Caco-2 (cell line): ENCODE measurements at regions not wholly inside any gene's neighbourhood (a gene's known extent, or its start where the extent isn't known, plus 50 kb on each side); places are given as distances from the start of the nearest gene placed in this dataset.

ENCODE experiments used
- BruUV-seq: library from RNA; stranded (reverse); fragments of 400-500 nt; replicated peaks from 2 replicates; lab custom pipeline; 2021; lab: Mats Ljungman, UMichigan
- CTCF ChIA-PET: fragments of 300-600 bp; sonication (Branson Sonifier 250); formaldehyde crosslinking; loops from one replicate; lab custom pipeline; 2022; ENCODE audit warnings: antibody characterized with exemption; lab: Charles Lee
- POLR2A ChIA-PET: fragments of 300-600 bp; sonication (Branson Sonifier 250); formaldehyde crosslinking; loops from one replicate; lab custom pipeline; 2022; ENCODE audit warnings: antibody characterized with exemption; lab: Charles Lee
- DNase-seq, 2 experiments: peaks; one replicate each; pipeline versions ENCODE4 v3.0.0 to v3.0.0-alpha.2; 2020 to 2022
- H3K27me3 ChIP-seq: replicated peaks from 2 replicates; pipeline ENCODE4 v1.6.0; 2011; ENCODE audit warnings: low read length; ENCODE audit not compliant: control insufficient read depth, insufficient read depth
- H3K36me3 ChIP-seq: 2 replicates; pipeline ENCODE4 v1.5.1; 2011; ENCODE audit warnings: low read length; ENCODE audit not compliant: control insufficient read depth, insufficient read depth
- H3K4me1 ChIP-seq: fragments of 250-450 bp; sonication (Bioruptor Pico); 2 replicates; pipeline ENCODE4 v1.5.1; 2020; ENCODE audit warnings: mild to moderate bottlenecking
- H3K4me3 ChIP-seq: 2 replicates; pipeline ENCODE4 v1.5.1; 2011; ENCODE audit warnings: low read depth, mild to moderate bottlenecking, control low read depth, low read length
- H3K9me3 ChIP-seq: fragments of 250-450 bp; sonication (Bioruptor Pico); 2 replicates; pipeline ENCODE4 v1.5.1; 2020; ENCODE audit warnings: mild to moderate bottlenecking, moderate library complexity
- H3K27ac Mint-ChIP-seq: one replicate; pipeline ENCODE4 v1.8.0; 2022; ENCODE audit warnings: mixed read lengths; ENCODE audit not compliant: unreplicated experiment
- H3K27me3 Mint-ChIP-seq: one replicate; pipeline ENCODE4 v1.8.0; 2022; ENCODE audit warnings: mixed read lengths; ENCODE audit not compliant: insufficient read depth, unreplicated experiment
- H3K36me3 Mint-ChIP-seq: one replicate; pipeline ENCODE4 v1.8.0; 2022; ENCODE audit warnings: mild to moderate bottlenecking, mixed read lengths; ENCODE audit not compliant: insufficient read depth, unreplicated experiment
- H3K4me1 Mint-ChIP-seq: one replicate; pipeline ENCODE4 v1.8.0; 2022; ENCODE audit warnings: low read depth, mixed read lengths; ENCODE audit not compliant: unreplicated experiment
- H3K4me3 Mint-ChIP-seq: one replicate; pipeline ENCODE4 v1.8.0; 2022; ENCODE audit warnings: mild to moderate bottlenecking, moderate library complexity, mixed read lengths; ENCODE audit not compliant: unreplicated experiment
- H3K9me3 Mint-ChIP-seq: one replicate; pipeline ENCODE4 v1.8.0; 2022; ENCODE audit warnings: mixed read lengths; ENCODE audit not compliant: unreplicated experiment
- CTCF ChIP-seq, 2 experiments: fragments of 200-600 bp in 1 of 2; IDR thresholded peaks; 1 replicate in 1 of 2; 2 replicates in 1 of 2; pipeline versions ENCODE4 v1.5.1 to v1.8.0; 2011 to 2022; ENCODE audit warnings: antibody characterized with exemption in 1 of 2, control low read depth in 1 of 2, inconsistent platforms in 1 of 2, low read depth in 1 of 2, low read length in 1 of 2, mild to moderate bottlenecking in 1 of 2, moderate library complexity in 1 of 2; ENCODE audit not compliant: insufficient read depth in 1 of 2, severe bottlenecking in 1 of 2, unreplicated experiment in 1 of 2
- intact Hi-C: fragments of 100-400 bp; cut with micrococcal nuclease; formaldehyde crosslinking; loops from one replicate; pipeline ENCODE4 v1.10.0; 2022; ENCODE audit not compliant: unreplicated experiment

- DNase-seq: no peak
- TF ChIP-seq CTCF (IDR thresholded peaks at IDR 0.05; ENCODE audit: insufficient read depth in 1 of 2, low read depth in 1 of 2, low read length in 1 of 2, severe bottlenecking in 1 of 2, unreplicated experiment in 1 of 2): no peak
- H3K9me3 ChIP-seq: no peaks in the 10 kb centered on the region
- no peak overlapping the region for H3K4me3 ChIP-seq
- Mint-ChIP-seq H3K9me3 (no peaks in the 10 kb centered on the region), H3K4me1 (no peaks in the 10 kb centered on the region), H3K36me3 (no peaks in the 10 kb centered on the region), H3K27me3 (peaks cover 2% of the 10 kb centered on the region), H3K27ac (no peak overlapping the region), H3K4me3 (no peak overlapping the region)
- no peaks in the 10 kb centered on the region for H3K4me1 ChIP-seq
- CTCF ChIA-PET: no interaction called here
- H3K27me3 ChIP-seq: no peaks in the 10 kb centered on the region
- no peaks in the 10 kb centered on the region for H3K36me3 ChIP-seq
- no TSS peak for BruUV-seq
- intact Hi-C loops: no loop called here
- POLR2A ChIA-PET: no interaction called here
Observed at GRCh38 chr4:189304167-189304566, 636.5 kb upstream of the FRG1 start.

- Mint-ChIP-seq H3K36me3 (no peaks in the 10 kb centered on the region), H3K27ac (no peak overlapping the region), H3K9me3 (no peaks in the 10 kb centered on the region), H3K4me1 (no peaks in the 10 kb centered on the region), H3K4me3 (no peak overlapping the region), H3K27me3 (peaks cover 2% of the 10 kb centered on the region)
- no peaks in the 10 kb centered on the region for H3K4me1 ChIP-seq
- no TSS peak for BruUV-seq
- TF ChIP-seq CTCF (IDR thresholded peaks at IDR 0.05; ENCODE audit: insufficient read depth in 1 of 2, low read depth in 1 of 2, low read length in 1 of 2, severe bottlenecking in 1 of 2, unreplicated experiment in 1 of 2): no peak
- POLR2A ChIA-PET: no interaction called here
- H3K27me3 ChIP-seq: no peaks in the 10 kb centered on the region
- no peak for DNase-seq
- H3K36me3 ChIP-seq: no peaks in the 10 kb centered on the region
- CTCF ChIA-PET: no interaction called here
- no peak overlapping the region for H3K4me3 ChIP-seq
- intact Hi-C loops: no loop called here
- H3K9me3 ChIP-seq: no peaks in the 10 kb centered on the region
Observed at GRCh38 chr4:189304809-189305208, 635.9 kb upstream of the FRG1 start.

GRCh38 chr4:189305500-189305899 is 635.2 kb upstream of the FRG1 start:
- intact Hi-C loops: no loop called here
- Mint-ChIP-seq H3K36me3 (no peaks in the 10 kb centered on the region), H3K9me3 (no peaks in the 10 kb centered on the region), H3K27ac (no peak overlapping the region), H3K4me3 (no peak overlapping the region), H3K4me1 (no peaks in the 10 kb centered on the region), H3K27me3 (peaks cover 2% of the 10 kb centered on the region)
- Histone ChIP-seq H3K4me1 (no peaks in the 10 kb centered on the region), H3K9me3 (no peaks in the 10 kb centered on the region), H3K27me3 (no peaks in the 10 kb centered on the region), H3K4me3 (no peak overlapping the region), H3K36me3 (no peaks in the 10 kb centered on the region)
- no peak for DNase-seq
- BruUV-seq: no TSS peak
- ChIA-PET POLR2A (no interaction called here), CTCF (no interaction called here)
- no peak for TF ChIP-seq CTCF (IDR thresholded peaks at IDR 0.05; ENCODE audit: insufficient read depth in 1 of 2, low read depth in 1 of 2, low read length in 1 of 2, severe bottlenecking in 1 of 2, unreplicated experiment in 1 of 2)
